Peyer's patch (tissue), 4 donors: ENCODE measurements at regions not wholly inside any gene's neighbourhood (a gene's known extent, or its start where the extent isn't known, plus 50 kb on each side); places are given as distances from the start of the nearest gene placed in this dataset.

Experiments used
- DNase-seq, 3 donors: peaks; one replicate each; pipeline ENCODE4 v3.0.0-alpha.2; 2017 to 2019
- H3K27ac ChIP-seq, 4 donors: fragments of 200-600 bp; sonication (generic); one replicate each; pipeline ENCODE4 v1.5.1; 2016 to 2019
- H3K27me3 ChIP-seq, 2 donors: fragments of 200-600 bp; sonication (generic); one replicate each; pipeline ENCODE4 v1.5.1; 2019
- H3K36me3 ChIP-seq, 3 donors: fragments of 200-600 bp; sonication (generic); one replicate each; pipeline ENCODE4 v1.5.1; 2016 to 2019
- H3K4me1 ChIP-seq, 4 donors: fragments of 200-600 bp; sonication (generic); one replicate each; pipeline ENCODE4 v1.5.1; 2016 to 2019
- H3K4me3 ChIP-seq, 4 donors: fragments of 200-600 bp; sonication (generic); 1 replicate in 3 of 4; 2 replicates in 1 of 4; pipeline ENCODE4 v1.5.1; 2016 to 2019; ENCODE audit warnings: mild to moderate bottlenecking in 1 of 4
- H3K9me3 ChIP-seq, 4 donors: fragments of 200-600 bp; sonication (generic); one replicate each; pipeline ENCODE4 v1.5.1; 2016 to 2019; ENCODE audit warnings: mild to moderate bottlenecking in 1 of 4
- POLR2A ChIP-seq, 2 donors: fragments of 450-650 bp; IDR thresholded peaks; one replicate each; pipeline ENCODE4 v1.5.1; 2017; ENCODE audit warnings: antibody characterized with exemption in 2 of 2, mild to moderate bottlenecking in 2 of 2, moderate library complexity in 2 of 2
- TF ChIP-seq, protein P1 (sequence below), 6 experiments: fragments of 450-650 bp in 4 of 6; fragments of 200-600 bp in 2 of 6; sonication (generic) in 1 of 6; IDR thresholded peaks; one replicate each; pipeline ENCODE4 v1.5.1; 2017 to 2019; ENCODE audit warnings: antibody characterized with exemption in 6 of 6, mild to moderate bottlenecking in 3 of 6, moderate library complexity in 1 of 6

DNA sequence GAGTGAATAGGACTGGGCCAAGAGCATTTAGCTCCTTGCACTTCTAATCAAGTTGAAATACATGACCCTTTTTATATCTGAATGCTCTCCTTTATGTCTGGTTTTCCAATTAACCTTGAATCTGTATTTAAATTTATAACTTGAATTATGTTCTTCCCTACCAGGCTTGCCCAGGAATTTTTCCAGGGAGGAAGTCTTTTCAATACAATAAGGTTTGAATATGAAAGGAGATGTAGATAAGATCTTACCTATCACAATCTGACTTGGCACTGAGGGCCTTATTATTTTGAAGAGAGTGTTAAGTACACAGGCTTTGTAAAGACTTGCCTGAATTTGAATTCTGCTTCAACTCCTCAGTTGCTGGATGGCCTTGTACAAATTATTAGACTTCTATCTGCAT lies 555.7 kb downstream of the PCDH7 start:
- DNase-seq = no peak
- no peaks in the 10 kb centered on the region for H3K36me3 ChIP-seq
- TF ChIP-seq, protein P1, sequence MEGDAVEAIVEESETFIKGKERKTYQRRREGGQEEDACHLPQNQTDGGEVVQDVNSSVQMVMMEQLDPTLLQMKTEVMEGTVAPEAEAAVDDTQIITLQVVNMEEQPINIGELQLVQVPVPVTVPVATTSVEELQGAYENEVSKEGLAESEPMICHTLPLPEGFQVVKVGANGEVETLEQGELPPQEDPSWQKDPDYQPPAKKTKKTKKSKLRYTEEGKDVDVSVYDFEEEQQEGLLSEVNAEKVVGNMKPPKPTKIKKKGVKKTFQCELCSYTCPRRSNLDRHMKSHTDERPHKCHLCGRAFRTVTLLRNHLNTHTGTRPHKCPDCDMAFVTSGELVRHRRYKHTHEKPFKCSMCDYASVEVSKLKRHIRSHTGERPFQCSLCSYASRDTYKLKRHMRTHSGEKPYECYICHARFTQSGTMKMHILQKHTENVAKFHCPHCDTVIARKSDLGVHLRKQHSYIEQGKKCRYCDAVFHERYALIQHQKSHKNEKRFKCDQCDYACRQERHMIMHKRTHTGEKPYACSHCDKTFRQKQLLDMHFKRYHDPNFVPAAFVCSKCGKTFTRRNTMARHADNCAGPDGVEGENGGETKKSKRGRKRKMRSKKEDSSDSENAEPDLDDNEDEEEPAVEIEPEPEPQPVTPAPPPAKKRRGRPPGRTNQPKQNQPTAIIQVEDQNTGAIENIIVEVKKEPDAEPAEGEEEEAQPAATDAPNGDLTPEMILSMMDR (IDR thresholded peaks at IDR 0.05) = no peak
- TF ChIP-seq POLR2A (IDR thresholded peaks at IDR 0.05) = no peak

GRCh38 chr4:31283679-31284078 lies 563.5 kb downstream of the PCDH7 start:
- TF ChIP-seq, protein P1 (IDR thresholded peaks at IDR 0.05) = no peak
- no peak for TF ChIP-seq POLR2A (IDR thresholded peaks at IDR 0.05)
- H3K4me1 ChIP-seq = no peaks in the 10 kb centered on the region
- no peak overlapping the region for H3K27ac ChIP-seq
- no peak for DNase-seq
- H3K36me3 ChIP-seq = no peaks in the 10 kb centered on the region
- no peaks in the 10 kb centered on the region for H3K27me3 ChIP-seq
- no peak overlapping the region for H3K4me3 ChIP-seq
- no peaks in the 10 kb centered on the region for H3K9me3 ChIP-seq

More for the DNA sequence above, 555.7 kb downstream of the PCDH7 start:
- no peak overlapping the region for H3K4me3 ChIP-seq
- H3K9me3 ChIP-seq = no peaks in the 10 kb centered on the region
- H3K27me3 ChIP-seq = no peaks in the 10 kb centered on the region
- H3K4me1 ChIP-seq = no peaks in the 10 kb centered on the region
- no peak overlapping the region for H3K27ac ChIP-seq

- DNase-seq = no peak
- Histone ChIP-seq H3K9me3 (no peaks in the 10 kb centered on the region), H3K4me3 (no peak overlapping the region), H3K4me1 (no peaks in the 10 kb centered on the region), H3K27ac (no peak overlapping the region), H3K36me3 (no peaks in the 10 kb centered on the region), H3K27me3 (no peaks in the 10 kb centered on the region)
- TF ChIP-seq POLR2A (IDR thresholded peaks at IDR 0.05) = no peak
- TF ChIP-seq, protein P1 (IDR thresholded peaks at IDR 0.05) = no peak
Observed at GRCh38 chr4:31290836-31291235, 570.7 kb downstream of the PCDH7 start.

DNA sequence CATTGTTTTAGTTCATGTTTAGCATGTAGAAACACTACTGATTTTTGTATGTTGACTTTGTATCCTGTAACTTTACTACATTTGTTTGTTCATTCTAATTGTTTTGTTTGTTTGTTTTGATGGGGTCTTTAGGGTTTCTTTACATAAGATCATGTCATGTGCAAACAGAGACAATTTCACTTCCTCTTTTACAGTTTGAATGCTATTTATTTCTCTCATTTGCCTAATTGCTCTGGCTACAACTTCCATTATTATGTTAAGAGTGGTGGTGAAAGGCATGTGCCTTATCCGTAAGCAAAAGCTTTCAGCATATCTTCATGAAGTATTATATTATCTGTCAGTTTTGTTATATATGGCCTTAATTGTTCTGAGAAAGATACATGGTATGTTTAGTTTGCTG lies 571.1 kb downstream of the PCDH7 start:
- no peak overlapping the region for H3K27ac ChIP-seq
- H3K36me3 ChIP-seq = no peaks in the 10 kb centered on the region
- no peaks in the 10 kb centered on the region for H3K9me3 ChIP-seq
- DNase-seq = no peak
- no peaks in the 10 kb centered on the region for H3K4me1 ChIP-seq
- no peak overlapping the region for H3K4me3 ChIP-seq
- H3K27me3 ChIP-seq = no peaks in the 10 kb centered on the region
- TF ChIP-seq POLR2A (IDR thresholded peaks at IDR 0.05) = no peak
- TF ChIP-seq, protein P1 (IDR thresholded peaks at IDR 0.05) = no peak

DNA sequence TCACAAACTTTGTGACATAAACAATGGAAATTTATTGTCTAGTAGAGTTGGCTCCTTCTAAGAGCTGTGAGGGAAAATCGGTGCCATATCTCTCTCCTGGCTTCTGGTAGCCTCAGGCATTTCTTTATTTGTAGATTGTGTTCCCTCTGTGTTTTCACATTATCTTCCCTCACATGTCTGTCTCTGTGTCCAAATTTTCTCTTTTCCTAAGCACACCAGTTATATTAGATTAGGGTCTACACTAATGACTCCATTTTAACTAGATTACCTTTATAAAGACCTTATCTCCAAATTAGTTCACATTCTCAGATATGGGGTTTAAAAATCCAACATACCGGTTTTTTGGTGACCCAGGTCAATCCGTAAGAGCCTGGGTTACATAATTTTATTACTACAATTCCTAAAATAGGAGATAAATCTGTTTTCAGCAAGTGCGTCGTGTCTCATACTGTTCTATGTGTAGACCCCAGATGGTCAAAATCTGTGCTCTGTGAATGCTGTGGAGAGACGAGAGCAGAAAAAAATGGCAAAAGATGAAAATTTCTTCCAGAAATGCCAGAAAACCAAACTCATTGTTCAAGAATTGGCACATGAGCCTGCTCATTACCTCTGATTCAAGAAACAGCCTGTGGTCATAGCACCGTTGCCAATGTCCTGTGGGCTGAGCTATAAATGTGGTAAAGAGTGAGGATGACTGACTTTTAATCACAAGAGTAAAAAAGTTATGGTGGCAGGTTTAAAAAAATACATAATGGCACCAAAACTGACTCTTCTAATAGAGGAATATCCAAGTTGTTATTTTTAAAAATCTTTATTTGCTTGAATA lies 574.7 kb downstream of the PCDH7 start:
- Histone ChIP-seq H3K4me3 (no peak overlapping the region), H3K4me1 (no peaks in the 10 kb centered on the region), H3K36me3 (no peaks in the 10 kb centered on the region), H3K9me3 (no peaks in the 10 kb centered on the region), H3K27ac (no peak overlapping the region), H3K27me3 (no peaks in the 10 kb centered on the region)
- no peak for TF ChIP-seq POLR2A (IDR thresholded peaks at IDR 0.05)
- no peak for DNase-seq

- Histone ChIP-seq H3K27me3 (no peaks in the 10 kb centered on the region), H3K4me1 (no peaks in the 10 kb centered on the region), H3K4me3 (no peak overlapping the region), H3K27ac (no peak overlapping the region), H3K36me3 (no peaks in the 10 kb centered on the region), H3K9me3 (no peaks in the 10 kb centered on the region)
- TF ChIP-seq, protein P1 (IDR thresholded peaks at IDR 0.05) = no peak
- TF ChIP-seq POLR2A (IDR thresholded peaks at IDR 0.05) = no peak
- DNase-seq = no peak
Observed at GRCh38 chr4:31298737-31299136, 578.6 kb downstream of the PCDH7 start.
